Chondrocyte (in vitro differentiated cells): ENCODE measurements at regions not wholly inside any gene's neighbourhood (a gene's known extent, or its start where the extent isn't known, plus 50 kb on each side); places are given as distances from the start of the nearest gene placed in this dataset.
"Not testable (repeated sequence)": the region's sequence is repeated elsewhere in the genome, so short reads cannot be mapped to it uniquely, and the experiment has no call there.

ENCODE experiments used
- DNase-seq: peaks from one replicate; pipeline ENCODE4 v3.0.0; 2021; ENCODE audit warnings: mixed read lengths, low spot score
- H3K27ac Mint-ChIP-seq: one replicate; pipeline ENCODE4 v1.8.0; 2021; ENCODE audit warnings: mild to moderate bottlenecking, moderate library complexity, mixed read lengths; ENCODE audit not compliant: unreplicated experiment
- H3K27me3 Mint-ChIP-seq: 2 replicates; pipeline ENCODE4 v1.8.0; 2021; ENCODE audit warnings: low read depth, mixed read lengths
- H3K36me3 Mint-ChIP-seq: 2 replicates; pipeline ENCODE4 v1.8.0; 2021; ENCODE audit warnings: low read depth, mixed read lengths
- H3K4me1 Mint-ChIP-seq: 2 replicates; pipeline ENCODE4 v1.8.0; 2021; ENCODE audit warnings: low read depth, mild to moderate bottlenecking, mixed read lengths
- H3K4me3 Mint-ChIP-seq: one replicate; pipeline ENCODE4 v1.8.0; 2021; ENCODE audit warnings: mild to moderate bottlenecking, moderate library complexity, mixed read lengths; ENCODE audit not compliant: unreplicated experiment
- H3K9me3 Mint-ChIP-seq: 2 replicates; pipeline ENCODE4 v1.8.0; 2021; ENCODE audit warnings: low read depth, mixed read lengths
- CTCF ChIP-seq: fragments of 200-600 bp; sonication (generic); IDR thresholded peaks from 2 replicates; pipeline ENCODE4 v1.5.0; 2021; ENCODE audit warnings: antibody characterized with exemption, mild to moderate bottlenecking, moderate library complexity

- no peak for TF ChIP-seq CTCF
- no peaks in the 10 kb centered on the region for H3K9me3 Mint-ChIP-seq
- H3K27ac Mint-ChIP-seq, result no peak overlapping the region
- peaks cover 24% of the 10 kb centered on the region for H3K4me1 Mint-ChIP-seq
- no peak for DNase-seq
- no peaks in the 10 kb centered on the region for H3K27me3 Mint-ChIP-seq
- H3K4me3 Mint-ChIP-seq, result no peak overlapping the region
- no peaks in the 10 kb centered on the region for H3K36me3 Mint-ChIP-seq
These were observed 133.2 kb upstream of the KRR1 start for GRCh38 chr12:75644472-75645072.

- H3K27ac Mint-ChIP-seq, H3K36me3 Mint-ChIP-seq, H3K9me3 Mint-ChIP-seq, DNase-seq, H3K27me3 Mint-ChIP-seq, H3K4me3 Mint-ChIP-seq: not testable (repeated sequence)
- H3K4me1 Mint-ChIP-seq, result peaks cover 24% of the 10 kb centered on the region
These were observed 131.7 kb upstream of the KRR1 start for GRCh38 chr12:75643119-75643518.

- no peak for TF ChIP-seq CTCF
- Mint-ChIP-seq H3K36me3 (no peaks in the 10 kb centered on the region), H3K4me3 (no peak overlapping the region), H3K4me1 (peaks cover 24% of the 10 kb centered on the region), H3K27me3 (peaks cover 3% of the 10 kb centered on the region), H3K9me3 (no peaks in the 10 kb centered on the region), H3K27ac (no peak overlapping the region)
- no peak for DNase-seq
These were observed 130.8 kb upstream of the KRR1 start for GRCh38 chr12:75642226-75642625.

GRCh38 chr12:75641031-75641780 is 129.8 kb upstream of the KRR1 start:
- Mint-ChIP-seq H3K27ac (peak overlapping the region; percentile 66), H3K4me3 (no peak overlapping the region), H3K4me1 (peaks cover 17% of the 10 kb centered on the region), H3K36me3 (no peaks in the 10 kb centered on the region), H3K27me3 (peaks cover 3% of the 10 kb centered on the region), H3K9me3 (no peaks in the 10 kb centered on the region)
- no peak for DNase-seq
- TF ChIP-seq CTCF, result no peak

- peaks cover 21% of the 10 kb centered on the region for H3K4me1 Mint-ChIP-seq
- peaks cover 3% of the 10 kb centered on the region for H3K27me3 Mint-ChIP-seq
- H3K27ac Mint-ChIP-seq, result no peak overlapping the region
These were observed 127.4 kb upstream of the KRR1 start for GRCh38 chr12:75638792-75639191.

More at GRCh38 chr12:75638792-75639191, 127.4 kb upstream of the KRR1 start:
- TF ChIP-seq CTCF, result no peak
- no peaks in the 10 kb centered on the region for H3K36me3 Mint-ChIP-seq
- no peak for DNase-seq
- no peak overlapping the region for H3K4me3 Mint-ChIP-seq
- no peaks in the 10 kb centered on the region for H3K9me3 Mint-ChIP-seq
